ENCODE measurements at regions not wholly inside any gene's neighbourhood (a gene's known extent, or its start where the extent isn't known, plus 50 kb on each side); places are given as distances from the start of the nearest gene placed in this dataset.

DNA sequence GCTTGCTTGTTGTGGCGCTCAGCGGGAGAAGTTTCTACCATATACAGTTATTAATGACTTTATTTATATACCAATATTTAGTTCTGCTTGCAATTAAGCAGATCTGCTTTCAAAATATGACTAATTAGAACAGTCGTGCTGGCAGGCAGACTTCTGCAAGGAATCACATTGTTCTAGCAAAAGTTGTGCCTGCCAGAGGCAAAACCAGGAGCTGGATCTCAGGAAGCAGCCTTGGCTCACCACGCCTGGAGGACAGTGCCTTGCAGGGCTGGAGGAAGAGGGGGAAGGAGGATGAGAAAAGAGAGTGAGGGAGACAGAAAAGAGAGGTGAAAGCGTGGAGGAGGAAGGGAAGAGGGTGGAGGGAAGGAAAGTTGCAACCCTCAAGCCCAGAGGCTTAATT is 160.3 kb downstream of the NUP210 start:
- TF ChIP-seq, protein P1, sequence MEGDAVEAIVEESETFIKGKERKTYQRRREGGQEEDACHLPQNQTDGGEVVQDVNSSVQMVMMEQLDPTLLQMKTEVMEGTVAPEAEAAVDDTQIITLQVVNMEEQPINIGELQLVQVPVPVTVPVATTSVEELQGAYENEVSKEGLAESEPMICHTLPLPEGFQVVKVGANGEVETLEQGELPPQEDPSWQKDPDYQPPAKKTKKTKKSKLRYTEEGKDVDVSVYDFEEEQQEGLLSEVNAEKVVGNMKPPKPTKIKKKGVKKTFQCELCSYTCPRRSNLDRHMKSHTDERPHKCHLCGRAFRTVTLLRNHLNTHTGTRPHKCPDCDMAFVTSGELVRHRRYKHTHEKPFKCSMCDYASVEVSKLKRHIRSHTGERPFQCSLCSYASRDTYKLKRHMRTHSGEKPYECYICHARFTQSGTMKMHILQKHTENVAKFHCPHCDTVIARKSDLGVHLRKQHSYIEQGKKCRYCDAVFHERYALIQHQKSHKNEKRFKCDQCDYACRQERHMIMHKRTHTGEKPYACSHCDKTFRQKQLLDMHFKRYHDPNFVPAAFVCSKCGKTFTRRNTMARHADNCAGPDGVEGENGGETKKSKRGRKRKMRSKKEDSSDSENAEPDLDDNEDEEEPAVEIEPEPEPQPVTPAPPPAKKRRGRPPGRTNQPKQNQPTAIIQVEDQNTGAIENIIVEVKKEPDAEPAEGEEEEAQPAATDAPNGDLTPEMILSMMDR (IDR thresholded peaks at IDR 0.05; ENCODE audit: poor library complexity, severe bottlenecking) = no peak
- no peak overlapping the region for H3K4me3 ChIP-seq (ENCODE audit: severe bottlenecking)
- no peaks in the 10 kb centered on the region for H3K36me3 ChIP-seq (ENCODE audit: low read depth)
- no peak for ATAC-seq (ENCODE audit: low read depth)
- no peaks in the 10 kb centered on the region for H3K27me3 ChIP-seq (ENCODE audit: insufficient read depth, poor library complexity, severe bottlenecking)
- DNase-seq (ENCODE audit: low spot score) = no peak
- H3K4me1 ChIP-seq (ENCODE audit: insufficient read depth, poor library complexity, severe bottlenecking) = no peaks in the 10 kb centered on the region
- no peak overlapping the region for H3K27ac ChIP-seq (ENCODE audit: poor library complexity, severe bottlenecking)
- no peaks in the 10 kb centered on the region for H3K9me3 ChIP-seq (ENCODE audit: severe bottlenecking)

DNA sequence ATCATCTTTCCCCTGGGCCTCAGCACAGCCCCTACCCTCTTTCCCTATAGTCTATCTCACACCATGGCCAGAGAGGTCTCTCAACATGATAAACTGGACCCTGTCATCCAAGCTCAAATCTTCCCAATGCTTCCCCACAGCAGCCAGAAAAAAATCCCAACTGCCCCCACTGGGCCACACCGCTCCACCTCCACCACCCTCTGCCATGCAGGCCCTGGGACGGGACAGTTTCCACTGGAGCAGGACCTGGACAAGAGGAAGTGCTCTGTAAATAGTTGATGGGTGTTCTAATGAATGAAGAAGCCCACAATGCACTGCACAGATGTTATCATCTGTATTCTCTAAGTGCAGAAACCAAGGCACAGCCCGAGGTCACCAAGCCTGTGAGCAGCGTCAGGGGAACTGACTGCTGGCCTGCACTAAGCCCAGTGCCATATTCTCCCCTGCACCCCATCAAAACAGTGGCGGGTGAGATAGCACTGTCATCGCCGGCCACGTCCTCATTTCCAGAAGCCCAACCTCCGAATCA is 161.1 kb downstream of the NUP210 start:
- H3K9me3 ChIP-seq (ENCODE audit: severe bottlenecking) = no peaks in the 10 kb centered on the region
- no peaks in the 10 kb centered on the region for H3K27me3 ChIP-seq (ENCODE audit: insufficient read depth, poor library complexity, severe bottlenecking)
- H3K4me1 ChIP-seq (ENCODE audit: insufficient read depth, poor library complexity, severe bottlenecking) = no peaks in the 10 kb centered on the region
- TF ChIP-seq, protein P1 (IDR thresholded peaks at IDR 0.05; ENCODE audit: poor library complexity, severe bottlenecking) = no peak
- ATAC-seq (ENCODE audit: low read depth) = no peak
- no peak overlapping the region for H3K4me3 ChIP-seq (ENCODE audit: severe bottlenecking)
- H3K27ac ChIP-seq (ENCODE audit: poor library complexity, severe bottlenecking) = no peak overlapping the region
- DNase-seq (ENCODE audit: low spot score) = no peak
- H3K36me3 ChIP-seq (ENCODE audit: low read depth) = no peaks in the 10 kb centered on the region

DNA sequence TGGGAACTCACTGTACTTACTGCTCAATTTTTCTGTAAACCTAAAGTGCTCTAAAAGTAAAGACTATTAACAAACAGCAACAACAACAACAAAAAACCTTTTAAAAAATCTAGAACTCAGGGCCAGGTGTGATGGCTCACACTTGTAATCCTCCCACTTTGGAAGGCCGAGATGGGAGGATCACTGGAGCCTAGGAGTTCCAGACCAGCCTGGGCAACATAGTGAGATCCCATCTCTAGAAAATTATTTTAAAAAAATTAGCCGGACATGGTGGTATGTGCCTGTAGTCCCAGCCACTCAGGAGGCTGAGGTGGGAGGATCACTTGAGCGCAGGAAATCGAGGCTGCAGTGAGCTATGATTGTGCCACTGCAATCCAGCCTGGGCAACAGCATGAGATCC is 161.8 kb downstream of the NUP210 start:
- H3K27ac ChIP-seq (ENCODE audit: poor library complexity, severe bottlenecking) = no peak overlapping the region
- H3K27me3 ChIP-seq (ENCODE audit: insufficient read depth, poor library complexity, severe bottlenecking) = no peaks in the 10 kb centered on the region
- no peaks in the 10 kb centered on the region for H3K36me3 ChIP-seq (ENCODE audit: low read depth)
- no peaks in the 10 kb centered on the region for H3K9me3 ChIP-seq (ENCODE audit: severe bottlenecking)
- no peaks in the 10 kb centered on the region for H3K4me1 ChIP-seq (ENCODE audit: insufficient read depth, poor library complexity, severe bottlenecking)
- DNase-seq (ENCODE audit: low spot score) = no peak
- no peak overlapping the region for H3K4me3 ChIP-seq (ENCODE audit: severe bottlenecking)
- TF ChIP-seq, protein P1 (IDR thresholded peaks at IDR 0.05; ENCODE audit: poor library complexity, severe bottlenecking) = no peak
- no peak for ATAC-seq (ENCODE audit: low read depth)

DNA sequence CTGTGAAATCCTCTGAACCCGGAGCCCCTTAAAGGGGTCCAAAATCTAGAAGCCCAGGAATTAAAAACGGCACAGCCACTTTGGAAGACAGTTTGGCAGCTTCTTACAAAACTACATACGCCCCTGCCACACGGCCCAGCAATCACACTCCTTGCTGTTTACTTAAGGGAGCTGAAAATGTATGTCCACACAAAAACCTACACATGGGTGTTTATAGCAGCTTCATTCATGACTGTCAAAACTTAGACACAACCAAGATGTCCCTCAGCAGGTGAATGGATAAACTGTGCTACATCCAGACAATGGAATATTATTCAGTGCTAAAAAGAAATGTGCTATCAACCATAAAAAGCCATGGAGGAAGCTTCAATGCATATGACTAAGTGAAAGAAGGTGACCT is 162.5 kb downstream of the NUP210 start:
- no peaks in the 10 kb centered on the region for H3K36me3 ChIP-seq (ENCODE audit: low read depth)
- TF ChIP-seq, protein P1 (IDR thresholded peaks at IDR 0.05; ENCODE audit: poor library complexity, severe bottlenecking) = no peak
- H3K27ac ChIP-seq (ENCODE audit: poor library complexity, severe bottlenecking) = no peak overlapping the region
- no peak for ATAC-seq (ENCODE audit: low read depth)
- H3K27me3 ChIP-seq (ENCODE audit: insufficient read depth, poor library complexity, severe bottlenecking) = no peaks in the 10 kb centered on the region
- no peaks in the 10 kb centered on the region for H3K9me3 ChIP-seq (ENCODE audit: severe bottlenecking)
- no peak for DNase-seq (ENCODE audit: low spot score)
- H3K4me1 ChIP-seq (ENCODE audit: insufficient read depth, poor library complexity, severe bottlenecking) = no peaks in the 10 kb centered on the region
- no peak overlapping the region for H3K4me3 ChIP-seq (ENCODE audit: severe bottlenecking)

DNA sequence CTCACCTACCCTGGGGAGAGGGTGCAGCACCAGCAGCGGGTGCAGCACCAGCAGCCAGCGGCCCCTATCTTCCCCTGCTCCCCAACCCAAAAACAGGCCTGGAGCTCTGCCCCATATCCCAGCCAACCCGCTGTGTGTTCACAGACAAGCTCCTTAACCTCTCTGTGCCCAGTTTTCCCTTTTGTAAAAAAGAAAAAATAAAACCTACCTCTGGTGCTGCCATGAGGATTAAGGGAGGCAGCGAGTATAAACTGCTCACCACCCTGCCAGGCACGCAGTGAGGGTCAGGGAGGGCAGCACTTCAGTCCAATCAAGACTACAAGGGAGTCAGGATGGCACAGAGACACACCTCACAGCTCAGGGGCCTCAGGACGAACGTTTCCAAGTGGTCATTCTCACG is 163.3 kb downstream of the NUP210 start:
- ATAC-seq (ENCODE audit: low read depth) (no peak), DNase-seq (ENCODE audit: low spot score) (no peak)
- Histone ChIP-seq H3K4me3 (ENCODE audit: severe bottlenecking) (no peak overlapping the region), H3K27me3 (ENCODE audit: insufficient read depth, poor library complexity, severe bottlenecking) (no peaks in the 10 kb centered on the region), H3K9me3 (ENCODE audit: severe bottlenecking) (no peaks in the 10 kb centered on the region), H3K27ac (ENCODE audit: poor library complexity, severe bottlenecking) (no peak overlapping the region), H3K4me1 (ENCODE audit: insufficient read depth, poor library complexity, severe bottlenecking) (no peaks in the 10 kb centered on the region), H3K36me3 (ENCODE audit: low read depth) (no peaks in the 10 kb centered on the region)
- TF ChIP-seq, protein P1 (IDR thresholded peaks at IDR 0.05; ENCODE audit: poor library complexity, severe bottlenecking) = no peak
